ENCODE measurements at regions not wholly inside any gene's neighbourhood (a gene's known extent, or its start where the extent isn't known, plus 50 kb on each side); places are given as distances from the start of the nearest gene placed in this dataset.
"Not testable (repeated sequence)": the region's sequence is repeated elsewhere in the genome, so short reads cannot be mapped to it uniquely, and the experiment has no call there.

DNA sequence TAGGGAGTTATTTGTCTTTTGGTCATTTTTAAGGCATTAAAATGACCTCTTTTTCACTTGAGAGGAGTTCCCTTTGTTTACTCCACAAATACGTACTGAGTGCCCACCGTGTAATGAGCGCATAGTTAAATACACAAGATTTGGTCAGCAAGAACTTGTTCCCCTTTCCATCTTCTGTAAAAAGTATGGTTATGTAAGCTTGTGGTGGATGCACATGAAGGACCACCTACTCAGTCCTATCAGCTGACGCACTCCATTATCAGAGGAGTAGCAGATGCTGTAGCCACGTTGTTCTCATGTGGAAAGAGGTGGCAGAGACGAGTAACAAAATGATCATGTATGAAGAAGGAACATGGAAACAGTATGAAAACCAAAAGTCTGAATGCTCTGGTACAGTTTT, 78.0 kb upstream of the GARIN1A start:
- TF ChIP-seq, protein P1, sequence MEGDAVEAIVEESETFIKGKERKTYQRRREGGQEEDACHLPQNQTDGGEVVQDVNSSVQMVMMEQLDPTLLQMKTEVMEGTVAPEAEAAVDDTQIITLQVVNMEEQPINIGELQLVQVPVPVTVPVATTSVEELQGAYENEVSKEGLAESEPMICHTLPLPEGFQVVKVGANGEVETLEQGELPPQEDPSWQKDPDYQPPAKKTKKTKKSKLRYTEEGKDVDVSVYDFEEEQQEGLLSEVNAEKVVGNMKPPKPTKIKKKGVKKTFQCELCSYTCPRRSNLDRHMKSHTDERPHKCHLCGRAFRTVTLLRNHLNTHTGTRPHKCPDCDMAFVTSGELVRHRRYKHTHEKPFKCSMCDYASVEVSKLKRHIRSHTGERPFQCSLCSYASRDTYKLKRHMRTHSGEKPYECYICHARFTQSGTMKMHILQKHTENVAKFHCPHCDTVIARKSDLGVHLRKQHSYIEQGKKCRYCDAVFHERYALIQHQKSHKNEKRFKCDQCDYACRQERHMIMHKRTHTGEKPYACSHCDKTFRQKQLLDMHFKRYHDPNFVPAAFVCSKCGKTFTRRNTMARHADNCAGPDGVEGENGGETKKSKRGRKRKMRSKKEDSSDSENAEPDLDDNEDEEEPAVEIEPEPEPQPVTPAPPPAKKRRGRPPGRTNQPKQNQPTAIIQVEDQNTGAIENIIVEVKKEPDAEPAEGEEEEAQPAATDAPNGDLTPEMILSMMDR (IDR thresholded peaks at IDR 0.05): not testable (repeated sequence)
- TF ChIP-seq POLR2A (IDR thresholded peaks at IDR 0.05): not testable (repeated sequence)

Data from uterus (tissue), 2 donors.